HCT116 (cell line): ENCODE measurements at regions not wholly inside any gene's neighbourhood (a gene's known extent, or its start where the extent isn't known, plus 50 kb on each side); places are given as distances from the start of the nearest gene placed in this dataset.

ENCODE experiments used
- ATAC-seq: fragments of 200-7000 bp; cut with Tn5 transposase; 2 replicates; pipeline ENCODE4 v1.9.1; 2020; ENCODE audit warnings: mild to moderate bottlenecking, moderate library complexity
- BruUV-seq: library from RNA; stranded (reverse); fragments of 400-500 nt; replicated peaks from 2 replicates; lab custom pipeline; 2021; lab: Mats Ljungman, UMichigan
- CTCF ChIA-PET: fragments of 300-600 bp; sonication (Branson Sonifier 250); formaldehyde crosslinking; loops from one replicate; lab custom pipeline; 2021; ENCODE audit warnings: antibody characterized with exemption; lab: Charles Lee
- POLR2A ChIA-PET: fragments of 300-600, 350-600 bp; sonication (Branson Sonifier 250); formaldehyde crosslinking; loops from one replicate; lab custom pipeline; 2021; ENCODE audit warnings: antibody characterized with exemption; lab: Charles Lee
- RAD21 ChIA-PET, 2 experiments: fragments of 300-600 bp; sonication (Branson Sonifier 250); formaldehyde crosslinking; loops; one replicate each; lab custom pipeline; 2023; ENCODE audit warnings: low total read pairs in 2 of 2; ENCODE audit not compliant: uncharacterized antibody in 2 of 2, unreplicated experiment in 2 of 2, low non-redundant PET in 1 of 2; lab: Charles Lee
- DNase-seq: peaks from one replicate; pipeline ENCODE4 v3.0.0-alpha.2; 2010; ENCODE audit warnings: low read depth, low spot score
- H2AFZ ChIP-seq: fragments of 200-600 bp; shearing (Covaris generic), sonication (generic); 2 replicates; pipeline ENCODE4 v1.6.1; 2017; ENCODE audit warnings: low read depth, mixed run types, mixed read lengths, antibody characterized with exemption, low read length; ENCODE audit not compliant: poor library complexity, severe bottlenecking
- H3K27ac ChIP-seq: 2 replicates; pipeline ENCODE4 v1.5.1; 2012; ENCODE audit warnings: low read depth, low read length
- H3K27me3 ChIP-seq: fragments of 200-600 bp; sonication (generic); 2 replicates; pipeline ENCODE4 v1.6.1; 2016; ENCODE audit warnings: mixed run types, low read length, mixed read lengths; ENCODE audit not compliant: insufficient read depth
- H3K36me3 ChIP-seq, 2 experiments: fragments of 200-500 bp in 1 of 2; fragments of 200-600 bp in 1 of 2; sonication (Bioruptor generic) in 1 of 2; sonication (generic) in 1 of 2; 2 replicates each; pipeline versions ENCODE4 v1.5.1 to v1.6.1; 2014 to 2016; ENCODE audit warnings: low read length in 2 of 2, inconsistent platforms in 1 of 2, mixed read lengths in 1 of 2, mixed run types in 1 of 2; ENCODE audit not compliant: insufficient read depth in 2 of 2, control insufficient read depth in 1 of 2
- H3K4me1 ChIP-seq, 2 experiments: fragments of 200-600 bp in 1 of 2; sonication (generic) in 1 of 2; 2 replicates each; pipeline versions ENCODE4 v1.5.1 to v1.6.1; 2012 to 2017; ENCODE audit warnings: low read length in 2 of 2, inconsistent platforms in 1 of 2, mild to moderate bottlenecking in 1 of 2, mixed read lengths in 1 of 2, mixed run types in 1 of 2, moderate library complexity in 1 of 2; ENCODE audit not compliant: insufficient read depth in 2 of 2, control insufficient read depth in 1 of 2
- H3K4me2 ChIP-seq: fragments of 200-600 bp; sonication (generic); 2 replicates; pipeline ENCODE4 v1.6.1; 2017; ENCODE audit warnings: mixed run types, low read length, mixed read lengths
- H3K4me3 ChIP-seq, 2 experiments: fragments of 200-600 bp in 1 of 2; sonication (generic) in 1 of 2; replicated peaks in 1 of 2; 2 replicates each; pipeline ENCODE4 v1.5.1; 2011 to 2016; ENCODE audit warnings: low read length in 2 of 2, control low read depth in 1 of 2, low read depth in 1 of 2, mild to moderate bottlenecking in 1 of 2, mixed read lengths in 1 of 2, mixed run types in 1 of 2
- H3K79me2 ChIP-seq: fragments of 200-600 bp; sonication (generic); 2 replicates; pipeline ENCODE4 v1.6.1; 2017; ENCODE audit warnings: mild to moderate bottlenecking, mixed run types, low read length, moderate library complexity, mixed read lengths; ENCODE audit not compliant: insufficient read depth
- H3K9ac ChIP-seq: fragments of 200-600 bp; sonication (generic); 2 replicates; pipeline ENCODE4 v1.6.1; 2016; ENCODE audit warnings: low read length, mixed read lengths
- H3K9me2 ChIP-seq: fragments of 200-600 bp; sonication (generic), shearing (Covaris generic); 2 replicates; pipeline ENCODE4 v1.6.1; 2017; ENCODE audit warnings: mixed run types, mild to moderate bottlenecking, moderate library complexity; ENCODE audit not compliant: insufficient read depth
- H3K9me3 ChIP-seq, 2 experiments: fragments of 200-500 bp in 1 of 2; fragments of 200-600 bp in 1 of 2; sonication (Bioruptor generic) in 1 of 2; sonication (generic) in 1 of 2; 2 replicates each; pipeline ENCODE4 v1.6.1; 2014 to 2017; ENCODE audit warnings: low read length in 2 of 2, mixed read lengths in 2 of 2, inconsistent platforms in 1 of 2, low read depth in 1 of 2, mild to moderate bottlenecking in 1 of 2, mixed run types in 1 of 2, moderate library complexity in 1 of 2; ENCODE audit not compliant: control insufficient read depth in 1 of 2, insufficient read depth in 1 of 2
- H4K20me1 ChIP-seq: fragments of 200-600 bp; sonication (generic), shearing (Covaris generic); 2 replicates; pipeline ENCODE4 v1.6.1; 2017; ENCODE audit warnings: mixed run types, mild to moderate bottlenecking, moderate library complexity; ENCODE audit not compliant: insufficient read depth
- CBX3 ChIP-seq: IDR thresholded peaks from 2 replicates; pipeline ENCODE4 v1.6.1; 2012; ENCODE audit warnings: low read depth
- EGR1 ChIP-seq: IDR thresholded peaks from 2 replicates; pipeline ENCODE4 v1.6.1; 2012; ENCODE audit warnings: low read depth
- EZH2 ChIP-seq: fragments of 200-600 bp; sonication (generic); IDR thresholded peaks from 2 replicates; pipeline ENCODE4 v1.6.1; 2017; ENCODE audit warnings: antibody characterized with exemption, mixed run types
- EZH2phosphoT487 ChIP-seq: fragments of 200-600 bp; IDR thresholded peaks from 2 replicates; pipeline ENCODE4 v1.6.1; 2018; ENCODE audit warnings: antibody characterized with exemption, borderline replicate concordance
- FOSL1 ChIP-seq: IDR thresholded peaks from 2 replicates; pipeline ENCODE4 v1.6.1; 2012; ENCODE audit warnings: low read depth
- POLR2A ChIP-seq: IDR thresholded peaks from 2 replicates; pipeline ENCODE4 v1.7.0; 2011; ENCODE audit warnings: borderline replicate concordance; ENCODE audit not compliant: insufficient read depth, insufficient read length; ENCODE audit errors: extremely low read depth
- POLR2AphosphoS5 ChIP-seq: IDR thresholded peaks from 2 replicates; pipeline ENCODE4 v1.6.1; 2011; ENCODE audit warnings: mild to moderate bottlenecking, low read depth, low read length, moderate library complexity
- REST ChIP-seq: IDR thresholded peaks from 2 replicates; pipeline ENCODE4 v1.6.1; 2012; ENCODE audit warnings: low read depth
- SIN3A ChIP-seq: IDR thresholded peaks from 2 replicates; pipeline ENCODE4 v1.6.1; 2012; ENCODE audit warnings: low read depth
- SP1 ChIP-seq: IDR thresholded peaks from 2 replicates; pipeline ENCODE4 v1.6.1; 2012; ENCODE audit warnings: low read depth
- TCF7L2 ChIP-seq: IDR thresholded peaks from 2 replicates; pipeline ENCODE4 v1.7.0; 2011; ENCODE audit warnings: borderline replicate concordance, inconsistent platforms; ENCODE audit not compliant: insufficient read depth, insufficient read length; ENCODE audit errors: extremely low read depth
- YY1 ChIP-seq: IDR thresholded peaks from 2 replicates; pipeline ENCODE4 v1.6.1; 2011; ENCODE audit warnings: low read length, low read depth, moderate library complexity, mild to moderate bottlenecking; ENCODE audit not compliant: insufficient replicate concordance; ENCODE audit errors: extremely low read depth
- ZBTB33 ChIP-seq: IDR thresholded peaks from 2 replicates; pipeline ENCODE4 v1.6.1; 2011; ENCODE audit warnings: mild to moderate bottlenecking, low read length, moderate library complexity; ENCODE audit not compliant: insufficient replicate concordance; ENCODE audit errors: extremely low read depth
- intact Hi-C: fragments of 100-400 bp; cut with micrococcal nuclease; formaldehyde crosslinking; loops from 2 replicates; pipeline ENCODE4 v1.10.0; 2022

GRCh38 chr12:88416786-88417185 is 163.5 kb downstream of the KITLG start:
- Histone ChIP-seq H3K79me2 (no peaks in the 10 kb centered on the region), H3K9me3 (no peaks in the 10 kb centered on the region), H3K4me3 (no peak overlapping the region), H3K9me2 (no peaks in the 10 kb centered on the region), H3K36me3 (no peaks in the 10 kb centered on the region), H3K27me3 (no peaks in the 10 kb centered on the region), H3K4me1 (peaks cover 0 to 10% of the 10 kb centered on the region in 2 experiments; a peak in 2 of 4 replicates), H3K9ac (no peak overlapping the region), H4K20me1 (no peaks in the 10 kb centered on the region), H3K27ac (no peak overlapping the region), H2AFZ (no peak overlapping the region), H3K4me2 (no peak overlapping the region)
- POLR2A ChIA-PET = no interaction called here
- TF ChIP-seq EZH2phosphoT487 (no peak), POLR2A (no peak)
- ATAC-seq = no peak
- intact Hi-C loops = no loop called here
- CTCF ChIA-PET = no interaction called here
- no TSS peak for BruUV-seq
- RAD21 ChIA-PET = no interaction called here
- no peak for DNase-seq

GRCh38 chr12:88417531-88417930 is 162.7 kb downstream of the KITLG start:
- ChIA-PET POLR2A (no interaction called here), RAD21 (no interaction called here), CTCF (no interaction called here)
- Histone ChIP-seq H2AFZ (no peak overlapping the region), H3K4me3 (no peak overlapping the region), H3K4me2 (no peak overlapping the region), H3K9ac (no peak overlapping the region), H3K79me2 (no peaks in the 10 kb centered on the region), H3K27ac (no peak overlapping the region), H3K27me3 (no peaks in the 10 kb centered on the region), H3K36me3 (no peaks in the 10 kb centered on the region), H3K4me1 (peaks cover 0 to 10% of the 10 kb centered on the region in 2 experiments; a peak in 2 of 4 replicates), H3K9me3 (no peaks in the 10 kb centered on the region), H4K20me1 (no peaks in the 10 kb centered on the region), H3K9me2 (peaks cover 3% of the 10 kb centered on the region; the same call in 1 of the 2 replicates)
- DNase-seq = no peak
- BruUV-seq = no TSS peak
- intact Hi-C loops = no loop called here
- no peak for ATAC-seq
- no peak for TF ChIP-seq SP1
- TF ChIP-seq YY1 = no peak
- TF ChIP-seq EGR1 = no peak
- no peak for TF ChIP-seq FOSL1
- no peak for TF ChIP-seq ZBTB33
- TF ChIP-seq TCF7L2 = no peak
- TF ChIP-seq REST = no peak
- no peak for TF ChIP-seq POLR2AphosphoS5
- no peak for TF ChIP-seq CBX3
- no peak for TF ChIP-seq POLR2A
- no peak for TF ChIP-seq SIN3A
- no peak for TF ChIP-seq EZH2
